ENCODE measurements at regions not wholly inside any gene's neighbourhood (a gene's known extent, or its start where the extent isn't known, plus 50 kb on each side); places are given as distances from the start of the nearest gene placed in this dataset.

DNA sequence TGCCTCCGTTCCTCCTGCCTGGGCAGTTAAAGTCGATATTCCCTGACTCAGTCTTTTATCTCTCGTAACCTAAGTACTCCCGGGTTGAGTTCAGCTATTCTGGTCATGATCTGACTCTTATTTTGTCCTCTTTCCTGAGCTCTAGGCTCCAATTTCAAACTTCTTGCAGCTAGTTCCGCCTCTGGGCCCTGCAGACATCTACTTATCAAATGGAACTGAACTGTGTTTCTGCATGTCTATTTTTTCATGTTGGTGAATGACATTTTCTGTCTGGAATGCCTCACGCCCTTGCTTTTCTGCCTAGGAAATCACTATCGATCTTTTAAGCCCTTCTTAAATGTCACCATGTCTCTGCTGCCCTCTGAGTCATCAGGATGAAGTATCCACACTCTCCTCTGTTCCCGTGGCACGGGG, 101.5 kb downstream of the VAPA start:
- Histone ChIP-seq H3K27me3 (ENCODE audit: insufficient read depth, low read length) (no peaks in the 10 kb centered on the region), H2AFZ (ENCODE audit: low read depth, low read length) (no peak overlapping the region), H3K9me3 (ENCODE audit: insufficient read depth, low read depth, low read length) (no peaks in the 10 kb centered on the region), H3K79me2 (ENCODE audit: insufficient read depth, low read length) (no peaks in the 10 kb centered on the region), H3K4me3 (ENCODE audit: insufficient read depth, low read depth, low read length) (no peak overlapping the region), H4K20me1 (ENCODE audit: insufficient read depth, low read length) (no peaks in the 10 kb centered on the region), H3K36me3 (ENCODE audit: insufficient read depth, low read length) (no peaks in the 10 kb centered on the region), H3K4me1 (ENCODE audit: insufficient read depth, low read length) (peaks cover 34% of the 10 kb centered on the region), H3K4me2 (ENCODE audit: low read length) (peak overlapping the region; percentile 73), H3K9ac (ENCODE audit: low read length) (peak overlapping the region; percentile 73), H3K27ac (ENCODE audit: low read depth, low read length) (peak overlapping the region; percentile 85)
- no peak overlapping the region for H3K4me3 Mint-ChIP-seq (ENCODE audit: unreplicated experiment)
- peaks cover 31% of the 10 kb centered on the region for H3K4me1 Mint-ChIP-seq (ENCODE audit: low read depth, unreplicated experiment)
- DNase-seq (ENCODE audit: low read depth) (peak; percentile 72), FAIRE-seq (no peak)
- no peaks in the 10 kb centered on the region for H3K9me3 Mint-ChIP-seq (ENCODE audit: unreplicated experiment)
- H3K27me3 Mint-ChIP-seq (ENCODE audit: low read depth, unreplicated experiment): no peaks in the 10 kb centered on the region
- TF ChIP-seq, protein P1, sequence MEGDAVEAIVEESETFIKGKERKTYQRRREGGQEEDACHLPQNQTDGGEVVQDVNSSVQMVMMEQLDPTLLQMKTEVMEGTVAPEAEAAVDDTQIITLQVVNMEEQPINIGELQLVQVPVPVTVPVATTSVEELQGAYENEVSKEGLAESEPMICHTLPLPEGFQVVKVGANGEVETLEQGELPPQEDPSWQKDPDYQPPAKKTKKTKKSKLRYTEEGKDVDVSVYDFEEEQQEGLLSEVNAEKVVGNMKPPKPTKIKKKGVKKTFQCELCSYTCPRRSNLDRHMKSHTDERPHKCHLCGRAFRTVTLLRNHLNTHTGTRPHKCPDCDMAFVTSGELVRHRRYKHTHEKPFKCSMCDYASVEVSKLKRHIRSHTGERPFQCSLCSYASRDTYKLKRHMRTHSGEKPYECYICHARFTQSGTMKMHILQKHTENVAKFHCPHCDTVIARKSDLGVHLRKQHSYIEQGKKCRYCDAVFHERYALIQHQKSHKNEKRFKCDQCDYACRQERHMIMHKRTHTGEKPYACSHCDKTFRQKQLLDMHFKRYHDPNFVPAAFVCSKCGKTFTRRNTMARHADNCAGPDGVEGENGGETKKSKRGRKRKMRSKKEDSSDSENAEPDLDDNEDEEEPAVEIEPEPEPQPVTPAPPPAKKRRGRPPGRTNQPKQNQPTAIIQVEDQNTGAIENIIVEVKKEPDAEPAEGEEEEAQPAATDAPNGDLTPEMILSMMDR (IDR thresholded peaks at IDR 0.05; ENCODE audit: insufficient read depth, low read depth, low read length): no peak
- TF ChIP-seq EZH2 (IDR thresholded peaks at IDR 0.05; ENCODE audit: insufficient read depth, low read length): no peak
- H3K27ac Mint-ChIP-seq (ENCODE audit: unreplicated experiment): peak overlapping the region; percentile 69
- H3K36me3 Mint-ChIP-seq (ENCODE audit: low read depth, unreplicated experiment): no peaks in the 10 kb centered on the region

DNA sequence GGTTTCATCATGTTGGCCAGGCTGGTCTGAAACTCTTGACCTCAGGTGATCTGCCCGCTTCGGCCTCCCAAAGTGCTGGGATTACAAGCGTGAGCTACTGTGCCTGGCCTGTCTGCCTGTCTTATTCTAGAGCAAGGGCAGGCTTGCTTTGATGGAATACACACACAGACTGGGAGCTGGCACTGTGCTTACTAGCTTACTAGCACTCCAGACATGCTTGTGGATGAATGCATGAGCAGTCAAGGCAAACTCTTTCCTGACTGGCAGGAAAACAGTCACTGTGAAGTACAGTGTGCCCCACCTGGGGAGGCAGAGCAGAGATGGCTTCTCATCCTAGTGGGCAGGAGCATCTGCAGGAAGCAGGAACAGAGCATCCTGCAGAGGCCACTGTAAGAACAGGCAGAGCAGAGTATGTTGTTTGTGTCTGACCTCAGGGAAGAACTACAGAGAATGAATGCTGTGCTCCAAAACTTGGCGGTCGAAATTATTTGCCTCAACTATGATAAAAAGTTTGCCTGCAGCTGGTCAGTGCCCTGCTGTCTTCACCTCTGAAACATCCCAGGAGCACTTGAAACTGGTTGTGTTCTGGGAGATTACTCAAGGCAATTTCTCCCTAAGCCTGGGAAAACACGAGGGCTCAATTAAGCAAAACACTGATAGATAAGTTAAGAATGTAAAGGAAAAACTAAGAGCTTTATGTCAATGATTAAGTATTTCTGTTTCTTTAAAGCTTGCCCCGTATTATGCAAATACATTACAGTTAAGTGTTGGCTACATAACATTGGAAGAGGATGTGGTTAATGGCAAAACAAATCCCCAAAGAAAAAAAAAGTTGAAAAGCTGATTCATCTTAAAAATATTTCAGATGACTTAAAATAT, 102.4 kb downstream of the VAPA start:
- TF ChIP-seq, protein P1 (IDR thresholded peaks at IDR 0.05; ENCODE audit: insufficient read depth, low read depth, low read length): peak; percentile 27
- no peak for TF ChIP-seq EZH2 (IDR thresholded peaks at IDR 0.05; ENCODE audit: insufficient read depth, low read length)
- no peaks in the 10 kb centered on the region for H3K36me3 ChIP-seq (ENCODE audit: insufficient read depth, low read length)
- no peaks in the 10 kb centered on the region for H3K79me2 ChIP-seq (ENCODE audit: insufficient read depth, low read length)
- peak overlapping the region; percentile 85 for H3K27ac ChIP-seq (ENCODE audit: low read depth, low read length)
- peak; percentile 96 for DNase-seq (ENCODE audit: low read depth)
- Mint-ChIP-seq H3K9me3 (ENCODE audit: unreplicated experiment) (no peaks in the 10 kb centered on the region), H3K27ac (ENCODE audit: unreplicated experiment) (peak overlapping the region; percentile 69), H3K4me3 (ENCODE audit: unreplicated experiment) (no peak overlapping the region), H3K36me3 (ENCODE audit: low read depth, unreplicated experiment) (no peaks in the 10 kb centered on the region), H3K27me3 (ENCODE audit: low read depth, unreplicated experiment) (no peaks in the 10 kb centered on the region), H3K4me1 (ENCODE audit: low read depth, unreplicated experiment) (peaks cover 29% of the 10 kb centered on the region)
- no peaks in the 10 kb centered on the region for H3K27me3 ChIP-seq (ENCODE audit: insufficient read depth, low read length)
- no peak overlapping the region for H3K4me3 ChIP-seq (ENCODE audit: insufficient read depth, low read depth, low read length)
- H3K4me1 ChIP-seq (ENCODE audit: insufficient read depth, low read length): peaks cover 26% of the 10 kb centered on the region
- peak overlapping the region; percentile 42 for H2AFZ ChIP-seq (ENCODE audit: low read depth, low read length)
- no peaks in the 10 kb centered on the region for H4K20me1 ChIP-seq (ENCODE audit: insufficient read depth, low read length)
- no peaks in the 10 kb centered on the region for H3K9me3 ChIP-seq (ENCODE audit: insufficient read depth, low read depth, low read length)
- H3K9ac ChIP-seq (ENCODE audit: low read length): peak overlapping the region; percentile 73
- peak; percentile 81 for FAIRE-seq
- H3K4me2 ChIP-seq (ENCODE audit: low read length): peak overlapping the region; percentile 73

DNA sequence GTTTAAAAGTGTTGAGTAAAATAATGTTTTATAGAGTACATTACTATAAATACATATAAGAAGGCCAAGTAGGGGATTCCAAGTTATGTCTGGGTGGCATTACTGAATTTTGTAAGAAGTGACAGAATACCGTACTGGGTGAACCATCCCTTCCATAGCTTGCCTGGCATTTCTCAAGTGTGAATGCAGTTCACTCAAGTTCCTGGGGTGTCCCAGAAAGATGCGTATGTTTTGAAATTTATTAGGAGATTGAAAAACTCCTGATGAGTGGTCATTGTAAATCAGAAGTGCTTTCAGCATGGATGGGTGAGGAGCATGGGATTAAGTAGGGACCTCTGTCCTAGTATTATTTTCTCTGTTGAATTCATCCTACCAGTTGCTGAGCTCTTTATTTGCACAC, 103.2 kb downstream of the VAPA start:
- Mint-ChIP-seq H3K36me3 (ENCODE audit: low read depth, unreplicated experiment) (no peaks in the 10 kb centered on the region), H3K9me3 (ENCODE audit: unreplicated experiment) (no peaks in the 10 kb centered on the region), H3K4me1 (ENCODE audit: low read depth, unreplicated experiment) (peaks cover 29% of the 10 kb centered on the region), H3K27ac (ENCODE audit: unreplicated experiment) (peak overlapping the region; percentile 69), H3K27me3 (ENCODE audit: low read depth, unreplicated experiment) (no peaks in the 10 kb centered on the region), H3K4me3 (ENCODE audit: unreplicated experiment) (no peak overlapping the region)
- no peak for FAIRE-seq
- no peaks in the 10 kb centered on the region for H3K36me3 ChIP-seq (ENCODE audit: insufficient read depth, low read length)
- no peak overlapping the region for H2AFZ ChIP-seq (ENCODE audit: low read depth, low read length)
- no peak overlapping the region for H3K9ac ChIP-seq (ENCODE audit: low read length)
- H4K20me1 ChIP-seq (ENCODE audit: insufficient read depth, low read length): no peaks in the 10 kb centered on the region
- H3K4me1 ChIP-seq (ENCODE audit: insufficient read depth, low read length): peaks cover 24% of the 10 kb centered on the region
- no peak for TF ChIP-seq EZH2 (IDR thresholded peaks at IDR 0.05; ENCODE audit: insufficient read depth, low read length)
- TF ChIP-seq, protein P1 (IDR thresholded peaks at IDR 0.05; ENCODE audit: insufficient read depth, low read depth, low read length): no peak
- peak; percentile 3 for DNase-seq (ENCODE audit: low read depth)
- no peak overlapping the region for H3K4me3 ChIP-seq (ENCODE audit: insufficient read depth, low read depth, low read length)
- H3K27me3 ChIP-seq (ENCODE audit: insufficient read depth, low read length): no peaks in the 10 kb centered on the region
- peak overlapping the region; percentile 55 for H3K27ac ChIP-seq (ENCODE audit: low read depth, low read length)
- no peaks in the 10 kb centered on the region for H3K79me2 ChIP-seq (ENCODE audit: insufficient read depth, low read length)
- no peak overlapping the region for H3K4me2 ChIP-seq (ENCODE audit: low read length)
- H3K9me3 ChIP-seq (ENCODE audit: insufficient read depth, low read depth, low read length): no peaks in the 10 kb centered on the region

Measured in astrocyte (in vitro differentiated cells and primary cell).